Stimulated activated CD4-positive, alpha-beta T cell treated with anti-CD3 and anti-CD28 coated beads, Interleukin-15, amount 100 ng/mL, for 1 hour (primary cell): ENCODE measurements at regions not wholly inside any gene's neighbourhood (a gene's known extent, or its start where the extent isn't known, plus 50 kb on each side); places are given as distances from the start of the nearest gene placed in this dataset.
"Not testable (repeated sequence)": the region's sequence is repeated elsewhere in the genome, so short reads cannot be mapped to it uniquely, and the experiment has no call there.

Experiments
- DNase-seq, 2 donors: peaks; one replicate each; pipeline ENCODE4 v3.0.0-alpha.2; 2020; ENCODE audit warnings: low read depth in 1 of 2, low spot score in 1 of 2

DNA sequence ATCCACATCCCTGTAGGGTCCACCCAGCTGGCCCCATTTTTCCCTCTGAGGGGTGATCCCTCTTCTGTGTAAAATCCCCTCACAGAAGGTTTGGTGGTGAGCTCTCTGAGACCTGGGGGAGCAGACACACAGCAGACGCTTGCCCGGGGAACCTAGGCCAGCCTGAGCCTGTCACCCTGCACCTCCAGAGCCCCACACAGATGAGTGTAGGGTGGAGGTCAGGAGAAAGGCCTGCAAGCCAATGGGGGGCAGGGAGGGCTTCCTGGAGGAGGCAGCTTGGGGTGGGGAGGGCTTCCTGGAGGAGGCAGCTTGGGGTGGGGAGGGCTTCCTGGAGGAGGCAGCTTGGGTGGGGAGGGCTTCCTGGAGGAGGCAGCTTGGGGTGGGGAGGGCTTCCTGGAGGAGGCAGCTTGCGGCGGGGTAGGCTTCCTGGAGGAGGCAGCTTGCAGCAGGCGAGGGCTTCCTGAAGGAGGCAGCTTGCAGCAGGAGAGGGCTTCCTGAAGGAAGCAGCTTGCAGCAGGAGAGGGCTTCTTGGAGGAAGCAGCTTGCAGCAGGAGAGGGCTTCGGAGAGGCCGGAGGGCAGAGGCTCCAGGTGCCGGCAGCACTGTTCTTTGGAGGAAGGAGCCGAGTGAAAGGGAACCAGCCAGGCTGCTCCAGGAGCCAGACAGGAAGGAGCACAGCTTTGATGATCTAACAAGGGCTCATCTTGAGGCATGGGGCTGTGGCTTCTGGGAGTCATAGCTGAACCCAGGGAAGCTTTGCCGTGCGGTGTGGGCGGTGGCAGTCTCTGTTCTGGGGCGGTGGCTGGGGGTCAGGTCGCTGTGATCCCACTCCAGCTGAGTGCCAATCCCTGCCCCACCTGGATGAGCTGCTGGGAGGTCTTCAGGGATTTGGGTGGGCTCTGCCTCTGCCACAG, 83.7 kb upstream of the ZNF469 start:
- DNase-seq: no peak

DNA sequence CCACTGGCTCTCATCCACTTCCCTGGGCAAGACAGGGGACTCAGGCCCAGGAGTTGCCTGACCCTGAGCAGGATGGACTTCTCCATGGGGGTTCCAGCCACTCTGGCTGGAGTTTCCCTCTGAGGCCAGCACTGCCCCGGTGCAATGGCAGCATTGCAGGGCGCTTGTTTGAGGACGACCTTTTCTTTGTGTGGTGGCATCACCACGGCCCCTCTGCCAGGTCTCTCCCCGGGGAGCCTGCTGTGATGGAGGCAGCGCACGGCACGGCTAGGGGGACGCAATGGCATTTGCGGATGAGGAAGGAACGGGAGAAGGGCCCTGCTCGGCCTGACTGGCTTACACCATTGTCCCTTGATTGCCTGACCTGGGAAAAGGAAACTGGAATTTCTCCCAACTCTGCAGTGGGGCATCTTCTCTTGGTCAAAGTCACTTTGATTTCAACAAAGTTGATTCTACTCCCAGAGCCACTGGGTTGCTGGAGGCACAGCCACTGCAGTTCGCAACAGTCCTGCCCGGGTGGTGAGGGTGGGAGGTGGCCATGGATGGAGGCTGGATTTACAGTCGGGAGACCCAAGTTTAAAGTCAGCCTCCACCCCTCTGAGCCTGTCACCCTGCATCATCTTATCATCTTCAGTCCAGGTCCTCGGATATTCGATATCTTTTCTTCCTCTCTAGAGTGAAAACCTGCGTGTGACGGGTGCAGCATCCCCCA, 82.9 kb upstream of the ZNF469 start:
- no peak for DNase-seq

DNA sequence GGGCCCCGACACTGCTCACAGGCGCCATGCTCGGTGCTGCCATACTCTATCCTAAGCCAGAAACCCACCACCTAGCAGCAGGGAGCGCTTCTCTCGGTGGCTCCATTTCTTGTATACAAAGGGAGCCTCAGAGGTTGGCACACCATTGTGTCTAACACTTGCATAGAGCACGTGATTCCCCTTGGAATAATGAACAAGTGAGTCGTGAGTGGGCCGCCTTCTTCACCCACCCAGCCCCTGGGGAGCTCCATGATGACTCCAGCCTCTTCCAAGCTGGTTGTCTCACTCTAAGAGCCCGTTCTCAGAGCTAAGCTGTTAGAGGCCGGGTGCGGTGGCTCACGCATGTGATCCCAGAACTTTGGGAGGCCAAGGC, 82.3 kb upstream of the ZNF469 start:
- DNase-seq: no peak

DNA sequence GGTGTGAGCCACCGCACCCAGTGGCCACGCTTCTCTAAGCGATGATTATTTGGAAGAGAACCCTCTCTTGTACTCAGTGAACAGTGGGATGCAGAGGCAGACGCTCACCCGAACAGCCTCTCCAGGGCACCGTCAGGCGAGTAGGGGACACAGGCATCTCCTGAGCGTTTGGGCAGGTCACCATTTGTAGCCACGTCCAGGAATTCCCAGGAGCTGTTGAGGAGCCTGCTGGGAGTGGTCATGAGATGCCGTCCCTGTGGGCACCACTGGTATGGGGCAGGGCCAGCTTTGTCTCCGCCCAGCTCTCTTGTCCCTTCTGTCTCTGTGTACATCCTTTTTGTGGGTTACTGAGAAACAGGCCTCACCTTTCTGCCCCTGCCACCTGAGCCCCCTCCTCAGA, 81.3 kb upstream of the ZNF469 start:
- no peak for DNase-seq

DNA sequence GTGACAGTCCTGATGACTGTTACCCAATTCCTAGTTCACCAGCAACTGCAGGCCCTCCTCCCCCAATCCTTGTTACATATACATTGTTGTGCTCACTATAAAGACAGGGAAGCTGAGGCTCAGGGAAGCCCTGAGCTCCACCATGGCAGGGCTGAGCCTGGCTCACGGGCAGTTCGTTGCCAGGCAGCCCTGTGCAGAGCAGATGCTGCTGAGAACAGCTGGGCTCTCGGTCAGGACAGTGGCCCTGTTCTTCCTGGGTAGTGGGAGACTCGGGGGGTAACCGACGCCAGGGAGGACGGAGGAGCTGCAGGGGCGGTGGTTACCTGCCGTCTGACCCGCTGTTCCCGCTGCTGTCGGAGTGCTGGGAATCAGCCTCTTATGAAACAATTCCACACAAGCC, 80.9 kb upstream of the ZNF469 start:
- no peak for DNase-seq

DNA sequence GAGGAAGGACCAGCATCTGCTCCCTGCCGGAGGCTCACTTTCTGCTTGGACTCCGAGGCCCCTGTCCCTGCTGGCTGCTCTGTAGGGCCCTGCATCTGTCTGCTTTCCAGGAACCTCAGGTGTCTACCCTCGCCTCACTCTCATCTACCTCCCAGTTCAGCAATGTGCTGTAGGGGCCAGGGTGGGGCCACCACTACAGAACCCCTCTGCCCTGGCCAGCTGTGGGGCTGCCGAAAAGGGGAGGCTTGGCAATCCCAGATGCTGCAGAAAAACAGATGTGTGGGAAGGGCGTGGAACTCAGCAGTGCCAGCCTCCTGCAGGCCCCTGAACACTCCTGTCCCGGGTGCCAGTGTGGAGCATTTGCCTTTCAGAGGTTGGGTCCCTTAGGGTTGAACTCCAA, 80.1 kb upstream of the ZNF469 start:
- DNase-seq: no peak

DNA sequence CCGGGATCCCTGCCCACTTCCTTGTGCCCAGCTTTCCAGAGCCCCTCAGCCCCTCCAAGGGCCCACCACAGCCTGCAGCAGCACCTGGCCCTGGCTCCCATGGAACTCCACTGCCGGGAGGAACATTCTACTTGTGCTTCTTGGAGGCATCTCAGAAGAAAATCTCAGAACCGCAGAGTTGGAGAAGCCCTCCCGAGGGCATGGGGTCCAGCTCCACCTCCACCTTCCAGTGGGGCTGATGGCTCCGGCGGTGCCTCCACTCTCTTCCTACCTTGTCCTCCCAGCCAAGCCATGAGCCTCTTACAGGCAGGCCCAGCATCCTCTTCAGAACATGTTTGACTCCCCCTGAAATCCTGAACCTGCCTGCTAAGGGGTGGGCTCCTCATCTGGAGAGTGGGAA, 79.4 kb upstream of the ZNF469 start:
- DNase-seq: no peak

DNA sequence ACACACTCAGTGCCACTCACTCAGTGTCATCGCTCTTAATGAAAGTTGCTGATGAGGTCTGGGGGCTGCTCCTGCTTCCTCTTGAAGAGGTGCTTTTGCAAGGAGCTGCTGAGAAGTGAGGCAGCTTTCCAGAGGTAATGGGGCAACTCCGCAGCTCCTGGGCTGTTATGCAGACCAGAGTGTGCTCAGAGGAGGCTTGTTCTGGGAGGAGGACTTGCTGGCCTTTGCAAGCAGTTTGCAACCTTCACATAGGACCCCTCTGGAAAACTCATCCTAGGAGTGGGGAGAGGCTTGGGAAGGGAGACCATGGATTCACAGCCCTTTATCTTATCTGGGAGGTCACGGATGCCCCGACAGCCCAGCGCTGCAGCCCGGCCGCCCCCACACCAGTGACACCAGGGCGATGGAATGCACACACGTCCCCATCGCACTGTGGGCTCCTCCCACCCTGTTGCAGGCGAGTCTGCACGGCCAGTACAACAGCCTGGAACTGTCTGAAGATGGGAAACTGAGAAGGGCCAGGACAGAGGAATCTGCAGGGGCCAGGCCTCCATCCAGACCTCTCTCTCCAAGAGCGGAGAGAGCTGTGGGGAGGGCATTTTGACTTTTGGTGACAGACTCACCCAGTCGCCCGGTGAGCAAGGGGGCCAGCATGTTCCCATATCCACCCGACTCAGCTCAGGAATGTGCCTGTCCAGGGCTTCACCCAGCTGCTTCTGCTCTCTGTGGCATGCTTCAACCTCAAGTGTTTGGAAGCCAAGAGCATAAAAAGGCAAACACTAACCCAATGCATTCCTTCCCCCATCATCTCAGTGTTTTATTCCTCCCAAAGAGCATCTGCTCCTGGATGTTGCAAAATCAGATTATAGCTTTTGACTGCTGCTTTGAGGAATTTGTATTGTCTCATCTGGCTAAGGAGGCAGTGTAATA, 78.6 kb upstream of the ZNF469 start:
- DNase-seq: no peak

DNA sequence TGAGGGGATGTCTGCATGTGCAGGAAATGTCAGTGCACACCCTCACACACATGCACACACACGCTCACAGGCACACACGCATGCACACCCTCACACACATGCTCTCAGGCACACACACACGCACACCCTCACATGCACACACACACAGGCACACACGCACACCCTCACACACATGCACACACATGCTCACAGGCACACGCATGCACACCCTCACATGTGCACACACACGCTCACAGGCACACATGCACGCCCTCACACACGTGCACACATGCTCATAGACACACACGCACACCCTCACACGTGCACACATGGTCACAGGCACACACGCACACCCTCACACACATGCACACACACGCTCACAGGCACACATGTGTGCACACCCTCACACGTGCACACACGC, 77.6 kb upstream of the ZNF469 start:
- no peak for DNase-seq

DNA sequence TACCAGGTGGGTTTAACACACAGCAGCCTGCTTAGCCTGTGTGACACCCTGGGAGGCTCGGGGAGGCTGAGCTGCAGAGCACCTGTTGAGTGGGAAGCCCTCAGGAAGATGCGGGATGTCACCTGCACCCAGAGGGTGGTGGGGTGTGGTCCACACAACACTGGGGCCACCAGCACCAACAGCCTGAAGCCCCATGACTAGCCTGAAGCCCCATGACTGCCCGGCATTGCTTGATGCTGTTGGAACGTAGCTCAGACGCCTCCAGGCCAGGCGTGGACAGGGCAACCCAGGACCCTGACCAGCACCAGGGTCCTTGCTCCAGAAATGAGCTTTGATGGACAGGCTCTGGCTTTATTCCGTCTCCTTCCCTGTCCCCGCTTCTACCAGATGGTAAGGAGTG, 76.3 kb upstream of the ZNF469 start:
- DNase-seq: no peak

DNA sequence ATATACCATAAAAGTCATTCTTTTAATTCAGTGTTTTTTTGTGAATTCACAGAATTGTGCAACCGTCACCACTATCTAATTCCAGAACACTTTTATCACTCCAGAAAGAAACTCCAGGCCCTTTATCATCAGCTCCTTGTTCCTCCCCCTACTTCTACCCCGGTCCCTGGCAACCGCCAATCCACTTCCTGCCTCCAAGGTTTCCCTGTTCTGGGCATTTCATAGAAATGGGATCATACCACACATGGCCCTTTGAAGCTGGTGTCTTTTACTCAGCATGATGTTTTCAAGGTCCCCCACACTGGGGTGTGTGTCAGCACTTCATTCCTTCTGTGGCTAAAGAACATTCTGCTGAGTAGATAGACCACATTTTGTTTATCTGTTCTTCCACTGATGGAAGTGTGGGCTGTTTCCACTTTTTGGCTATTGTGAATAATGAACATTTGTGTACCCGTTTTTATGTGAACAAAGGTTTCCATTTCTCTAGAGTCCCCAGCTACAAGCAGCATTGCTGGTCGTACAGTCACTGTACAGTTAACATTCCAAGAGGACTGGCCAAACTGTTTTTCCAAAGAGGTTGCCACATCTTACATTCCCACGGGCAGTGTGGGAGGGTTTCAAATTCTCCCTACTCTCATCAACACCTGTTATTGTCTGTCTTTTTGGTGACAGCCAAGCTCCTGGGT, 75.8 kb upstream of the ZNF469 start:
- DNase-seq: no peak

DNA sequence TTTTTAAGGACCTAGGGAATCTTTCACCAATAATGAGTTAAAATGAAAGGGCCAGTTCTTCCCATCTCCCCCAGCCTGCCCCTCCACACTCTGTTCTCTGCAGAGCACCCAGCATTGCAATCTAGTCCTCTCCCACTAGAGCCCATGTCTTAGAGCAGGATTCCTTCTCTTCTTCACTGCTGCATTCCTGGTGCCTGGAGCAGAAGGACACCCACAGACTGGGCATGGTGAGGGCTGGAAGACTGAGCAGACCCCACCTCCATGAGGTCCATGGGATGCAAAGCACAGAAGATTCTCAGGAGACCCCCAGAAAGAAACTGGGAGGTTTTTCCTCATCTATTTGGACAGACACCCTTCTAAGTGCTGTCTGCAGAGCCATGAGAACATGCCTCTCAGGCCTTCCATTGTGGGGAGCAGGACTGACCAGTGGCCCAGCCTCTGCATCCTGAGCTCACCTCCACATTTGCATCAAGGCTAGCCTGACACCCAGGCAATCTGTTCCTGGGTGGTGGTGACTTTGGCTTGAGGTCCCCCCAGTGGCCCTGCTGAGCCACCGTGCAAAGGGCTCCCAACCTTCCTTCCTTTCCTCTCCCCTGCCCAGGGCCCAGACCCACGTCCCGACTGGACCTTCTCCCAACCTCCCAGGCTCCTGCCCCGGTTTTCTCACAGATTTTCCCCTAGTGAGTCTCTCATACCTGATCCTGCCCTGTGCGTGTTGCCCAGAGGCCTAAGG, 74.2 kb upstream of the ZNF469 start:
- no peak for DNase-seq

DNA sequence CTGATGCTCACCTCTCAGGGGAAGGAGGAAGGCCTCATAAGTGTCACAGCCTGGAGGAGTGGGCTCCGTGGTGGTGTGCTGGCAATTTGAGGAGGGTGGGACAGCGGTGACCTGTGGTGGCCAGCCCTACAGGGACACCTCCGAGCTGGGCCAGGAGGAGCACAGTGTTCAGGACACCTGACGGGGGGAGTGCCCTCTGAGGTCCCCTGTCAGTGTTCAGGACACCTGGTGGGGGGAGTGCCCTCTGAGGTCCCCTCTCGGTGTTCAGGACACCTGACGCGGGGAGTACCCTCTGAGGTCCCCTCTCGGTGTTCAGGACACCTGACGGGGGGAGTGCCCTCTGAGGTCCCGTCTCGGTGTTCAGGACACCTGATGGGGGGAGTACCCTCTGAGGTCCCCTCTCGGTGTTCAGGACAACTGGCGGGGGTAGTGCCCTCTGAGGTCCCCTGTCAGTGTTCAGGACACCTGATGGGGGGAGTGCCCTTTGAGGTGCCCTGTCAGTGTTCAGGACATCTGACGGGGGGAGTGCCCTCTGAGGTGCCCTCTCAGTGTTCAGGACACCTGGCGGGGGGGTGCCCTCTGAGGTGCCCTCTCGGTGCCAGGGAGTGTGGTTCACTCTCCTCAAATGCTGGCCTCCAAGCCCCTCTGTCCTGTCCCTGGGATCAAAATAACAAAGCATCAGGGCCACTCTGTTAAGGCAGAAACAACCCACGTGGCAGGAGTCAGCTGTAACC, 73.4 kb upstream of the ZNF469 start:
- DNase-seq: no peak

DNA sequence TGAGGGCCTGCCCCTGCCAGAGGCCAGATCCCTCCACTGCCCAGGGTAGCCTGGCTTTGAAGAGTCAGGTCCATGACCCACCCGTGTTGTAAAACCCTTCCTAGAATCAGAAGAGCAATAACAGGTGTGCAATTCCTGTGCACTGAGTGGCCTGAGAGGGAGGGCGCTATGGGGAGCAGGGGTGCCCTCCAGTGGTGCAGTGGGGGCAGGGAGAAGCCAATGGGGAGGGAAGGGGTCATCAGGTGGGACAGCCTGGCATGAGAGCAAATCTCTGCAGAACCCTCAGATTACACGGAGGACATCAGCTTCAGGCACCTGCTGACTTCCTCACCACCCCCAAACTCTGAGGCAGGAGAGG, 72.9 kb upstream of the ZNF469 start:
- no peak for DNase-seq

DNA sequence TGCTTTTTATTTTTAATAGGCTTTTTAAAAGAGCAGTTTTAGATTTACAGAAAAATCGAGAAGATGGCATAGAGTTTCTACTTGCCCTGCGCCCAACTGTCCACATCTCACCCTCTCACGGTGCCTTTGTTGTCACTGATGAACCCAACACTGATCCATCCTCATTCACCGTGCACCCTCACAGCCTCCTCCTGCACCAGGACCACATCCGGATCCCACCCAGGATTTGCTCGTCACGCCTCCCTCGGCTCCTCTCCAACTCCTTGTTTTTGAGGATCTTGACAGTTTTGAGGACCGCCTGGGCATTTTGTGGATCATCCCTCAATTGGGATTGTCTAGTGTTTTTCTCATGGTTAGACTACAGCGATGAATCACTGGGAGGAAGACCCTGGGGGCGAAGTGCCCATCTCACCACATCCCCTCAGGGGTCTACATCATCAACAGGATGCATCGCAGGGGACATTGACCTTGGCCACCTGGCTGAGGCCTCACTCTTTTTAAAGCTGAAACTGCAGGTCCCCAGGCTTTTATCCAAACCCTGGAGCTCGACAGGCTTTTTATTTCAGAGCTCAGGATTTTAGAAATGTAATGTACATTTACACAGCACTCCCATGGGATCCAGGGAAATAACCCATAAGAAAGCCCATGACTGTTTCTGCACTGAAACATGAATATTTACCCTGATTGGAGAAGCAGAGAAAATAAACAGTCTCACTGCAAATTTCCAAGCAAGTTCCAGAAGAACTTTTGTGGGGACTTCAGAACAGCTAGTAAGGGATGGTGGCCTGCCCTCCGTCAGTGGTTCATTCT, 71.8 kb upstream of the ZNF469 start:
- no peak for DNase-seq

DNA sequence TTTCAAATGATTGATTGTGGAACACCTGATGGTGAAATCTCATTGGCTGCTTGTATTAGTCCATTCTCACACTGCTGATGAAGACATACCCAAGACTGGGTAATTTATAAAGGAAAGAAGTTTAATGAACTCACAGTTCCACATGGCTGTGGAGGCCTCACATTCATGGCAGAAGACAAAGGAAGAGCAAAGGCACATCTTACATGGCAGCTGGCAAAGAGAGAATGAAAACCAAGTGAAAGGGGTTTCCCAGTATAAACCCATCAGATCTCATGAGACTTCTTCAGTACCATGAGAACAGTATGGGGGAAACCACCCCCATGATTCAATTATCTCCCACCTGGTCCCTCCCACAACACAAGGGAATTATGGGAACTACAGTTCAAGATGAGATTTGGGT, 70.9 kb upstream of the ZNF469 start:
- not testable (repeated sequence) for DNase-seq

DNA sequence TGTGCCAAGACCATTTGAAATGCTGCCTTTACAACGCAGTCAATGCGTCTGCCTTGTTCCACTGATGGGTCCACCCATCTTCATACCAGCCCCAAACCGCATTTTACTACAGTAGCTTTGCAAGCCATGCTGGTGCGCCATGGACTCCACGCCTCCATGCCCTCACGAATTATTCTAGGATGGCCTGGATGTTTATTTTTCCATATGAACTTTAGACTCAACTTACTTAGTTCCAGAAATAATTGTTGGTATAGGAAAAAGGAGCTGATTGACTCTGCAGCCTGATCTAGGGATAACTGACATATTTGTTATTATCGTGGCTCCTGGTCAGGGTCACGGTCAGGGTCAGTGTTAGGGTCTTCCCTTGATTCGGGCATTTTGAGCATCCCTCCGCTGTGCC, 70.0 kb upstream of the ZNF469 start:
- no peak for DNase-seq

DNA sequence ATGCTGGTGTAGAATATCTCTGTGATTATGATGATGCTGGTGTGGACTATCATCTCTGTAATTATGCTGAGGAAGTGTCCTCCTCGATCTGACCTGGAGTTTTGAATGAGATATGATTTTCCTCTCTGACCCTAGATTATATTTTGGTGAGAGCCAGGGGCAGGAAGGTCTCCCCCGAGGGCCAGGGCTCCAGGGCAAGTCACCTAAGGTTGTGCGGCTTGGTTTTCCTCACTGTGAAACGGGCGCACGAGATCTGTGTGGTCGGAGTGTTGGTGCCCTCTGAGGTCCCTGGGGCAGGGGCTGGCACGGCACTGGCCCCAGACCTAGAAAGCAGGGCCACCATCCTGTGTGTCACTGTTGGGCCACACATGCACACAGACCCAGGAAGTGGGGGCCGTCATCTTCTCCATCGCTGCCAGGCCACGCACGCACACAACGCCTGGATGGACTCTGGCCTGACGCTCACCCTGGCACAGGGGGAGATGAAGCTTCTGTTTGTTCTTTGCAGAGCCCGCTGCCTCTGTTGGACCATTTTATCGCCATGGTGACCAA, 67.7 kb upstream of the ZNF469 start:
- no peak for DNase-seq
